ENCODE measurements at regions not wholly inside any gene's neighbourhood (a gene's known extent, or its start where the extent isn't known, plus 50 kb on each side); places are given as distances from the start of the nearest gene placed in this dataset.

- no peak for TF ChIP-seq REST (IDR thresholded peaks at IDR 0.05; ENCODE audit: low read depth)
Measured at GRCh38 chr4:115865736-115866135, 752.3 kb upstream of the NDST4 start.

- TF ChIP-seq FOXM1 (IDR thresholded peaks at IDR 0.05; ENCODE audit: borderline replicate concordance, low read depth) = no peak
- TF ChIP-seq, protein P1, sequence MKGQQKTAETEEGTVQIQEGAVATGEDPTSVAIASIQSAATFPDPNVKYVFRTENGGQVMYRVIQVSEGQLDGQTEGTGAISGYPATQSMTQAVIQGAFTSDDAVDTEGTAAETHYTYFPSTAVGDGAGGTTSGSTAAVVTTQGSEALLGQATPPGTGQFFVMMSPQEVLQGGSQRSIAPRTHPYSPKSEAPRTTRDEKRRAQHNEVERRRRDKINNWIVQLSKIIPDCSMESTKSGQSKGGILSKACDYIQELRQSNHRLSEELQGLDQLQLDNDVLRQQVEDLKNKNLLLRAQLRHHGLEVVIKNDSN (IDR thresholded peaks at IDR 0.05) = no peak
- no peak for TF ChIP-seq REST (IDR thresholded peaks at IDR 0.05; ENCODE audit: low read depth)
- TF ChIP-seq TAF1 (IDR thresholded peaks at IDR 0.05; ENCODE audit: low read depth) = no peak
- TF ChIP-seq, protein P2, sequence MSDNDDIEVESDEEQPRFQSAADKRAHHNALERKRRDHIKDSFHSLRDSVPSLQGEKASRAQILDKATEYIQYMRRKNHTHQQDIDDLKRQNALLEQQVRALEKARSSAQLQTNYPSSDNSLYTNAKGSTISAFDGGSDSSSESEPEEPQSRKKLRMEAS (IDR thresholded peaks at IDR 0.05) = no peak
- no peak for TF ChIP-seq YY1 (IDR thresholded peaks at IDR 0.05; ENCODE audit: low read depth)
- no peak for TF ChIP-seq TEAD4 (IDR thresholded peaks at IDR 0.05)
- TF ChIP-seq TCF12 (IDR thresholded peaks at IDR 0.05; ENCODE audit: low read depth) = no peak
- TF ChIP-seq CREB1 (IDR thresholded peaks at IDR 0.05; ENCODE audit: low read depth) = no peak
- no peak for TF ChIP-seq RAD21 (IDR thresholded peaks at IDR 0.05; ENCODE audit: low read depth)
- no peak for TF ChIP-seq ZBTB7A (IDR thresholded peaks at IDR 0.05; ENCODE audit: low read depth)
- no peak for TF ChIP-seq CEBPB (IDR thresholded peaks at IDR 0.05)
- no peak for TF ChIP-seq EP300 (IDR thresholded peaks at IDR 0.05; ENCODE audit: borderline replicate concordance)
- no peak for TF ChIP-seq EGR1 (IDR thresholded peaks at IDR 0.05)
- TF ChIP-seq NFIC (IDR thresholded peaks at IDR 0.05) = no peak
Measured at GRCh38 chr4:115852767-115853091, 739.3 kb upstream of the NDST4 start.

DNA sequence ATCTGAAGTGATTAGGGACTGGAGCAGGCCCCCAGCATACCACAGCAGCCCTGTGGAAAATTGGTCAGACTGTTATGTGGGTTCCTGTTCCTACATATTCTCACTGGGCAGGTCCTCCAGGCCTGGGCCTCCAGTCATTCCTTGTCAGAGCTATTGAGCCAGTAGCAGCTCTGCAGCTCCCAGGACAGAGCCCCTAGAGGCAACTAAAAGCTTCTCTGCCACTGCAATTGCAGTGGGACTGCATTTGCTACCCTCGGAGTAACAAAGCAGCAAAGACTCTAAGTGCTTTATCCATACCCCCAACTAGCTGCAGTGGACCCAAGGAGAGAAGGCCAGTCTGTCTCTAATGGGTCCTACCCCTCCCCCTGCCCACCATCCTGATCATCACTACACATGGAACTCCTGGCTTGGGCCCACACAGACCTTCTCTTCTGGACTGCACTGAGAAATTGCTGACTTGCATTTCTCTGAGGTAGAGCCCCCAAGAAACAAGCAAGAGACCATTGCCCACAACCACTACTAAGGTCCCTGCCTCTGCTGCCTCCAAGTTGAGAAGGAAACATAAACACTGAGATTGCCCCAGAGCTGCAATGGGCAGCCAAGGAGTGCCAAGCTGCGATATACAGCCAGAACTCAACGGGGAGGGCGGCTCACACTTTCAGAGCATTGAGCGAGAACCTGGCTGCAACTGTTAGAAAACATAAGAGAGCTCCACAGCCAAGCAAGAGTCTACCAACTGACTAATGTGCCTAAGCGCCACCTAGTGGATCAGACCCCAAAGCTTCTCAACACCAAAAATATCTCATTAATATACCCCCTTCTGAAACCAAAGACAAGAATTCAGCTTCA, 738.7 kb upstream of the NDST4 start:
- TF ChIP-seq FOXM1 (IDR thresholded peaks at IDR 0.05; ENCODE audit: borderline replicate concordance, low read depth) = no peak
- no peak for TF ChIP-seq TAF1 (IDR thresholded peaks at IDR 0.05; ENCODE audit: low read depth)
- TF ChIP-seq RAD21 (IDR thresholded peaks at IDR 0.05; ENCODE audit: low read depth) = peak; percentile 72
- no peak for TF ChIP-seq YY1 (IDR thresholded peaks at IDR 0.05; ENCODE audit: low read depth)

DNA sequence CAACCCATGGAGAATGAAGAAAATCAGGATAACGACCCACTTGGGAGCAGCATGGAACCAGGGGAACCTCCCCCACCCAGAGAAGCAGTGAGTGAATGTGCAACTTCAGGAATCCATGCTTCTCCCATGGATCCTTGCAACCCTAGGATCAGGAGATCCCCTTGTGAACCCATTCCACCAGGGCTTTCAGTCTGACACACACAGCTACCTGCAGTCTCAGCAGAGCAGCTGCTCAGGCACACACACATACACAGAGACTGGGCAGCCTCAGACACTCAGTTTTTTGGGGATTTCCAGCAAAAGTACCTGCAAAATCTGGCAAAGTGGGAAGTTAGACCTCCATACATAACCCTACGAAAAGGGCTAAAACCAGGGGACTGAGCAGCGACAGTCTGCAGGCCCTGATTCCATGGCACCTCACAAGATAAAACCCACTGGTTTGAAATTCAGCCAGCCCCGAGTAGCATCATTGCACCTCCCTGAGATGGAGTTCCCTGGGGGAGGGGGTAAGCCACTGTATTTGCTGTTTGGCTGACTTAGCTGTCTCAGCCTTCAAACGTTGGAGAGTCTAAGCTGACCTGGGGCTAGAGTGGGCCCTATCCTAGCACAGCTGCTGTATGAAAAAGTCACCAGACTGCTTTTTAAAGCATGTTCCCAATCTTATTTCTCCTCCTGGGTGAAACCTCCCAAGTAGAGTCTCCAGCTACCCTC, 737.5 kb upstream of the NDST4 start:
- TF ChIP-seq TAF1 (IDR thresholded peaks at IDR 0.05; ENCODE audit: low read depth) = no peak
- no peak for TF ChIP-seq CREB1 (IDR thresholded peaks at IDR 0.05; ENCODE audit: low read depth)
- no peak for TF ChIP-seq EP300 (IDR thresholded peaks at IDR 0.05; ENCODE audit: borderline replicate concordance)
- no peak for TF ChIP-seq ZBTB7A (IDR thresholded peaks at IDR 0.05; ENCODE audit: low read depth)
- no peak for TF ChIP-seq REST (IDR thresholded peaks at IDR 0.05; ENCODE audit: low read depth)
- TF ChIP-seq FOXM1 (IDR thresholded peaks at IDR 0.05; ENCODE audit: borderline replicate concordance, low read depth) = no peak
- no peak for TF ChIP-seq TEAD4 (IDR thresholded peaks at IDR 0.05)
- TF ChIP-seq, protein P2 (IDR thresholded peaks at IDR 0.05) = no peak
- no peak for TF ChIP-seq RAD21 (IDR thresholded peaks at IDR 0.05; ENCODE audit: low read depth)
- no peak for TF ChIP-seq YY1 (IDR thresholded peaks at IDR 0.05; ENCODE audit: low read depth)
- TF ChIP-seq NFIC (IDR thresholded peaks at IDR 0.05) = no peak

DNA sequence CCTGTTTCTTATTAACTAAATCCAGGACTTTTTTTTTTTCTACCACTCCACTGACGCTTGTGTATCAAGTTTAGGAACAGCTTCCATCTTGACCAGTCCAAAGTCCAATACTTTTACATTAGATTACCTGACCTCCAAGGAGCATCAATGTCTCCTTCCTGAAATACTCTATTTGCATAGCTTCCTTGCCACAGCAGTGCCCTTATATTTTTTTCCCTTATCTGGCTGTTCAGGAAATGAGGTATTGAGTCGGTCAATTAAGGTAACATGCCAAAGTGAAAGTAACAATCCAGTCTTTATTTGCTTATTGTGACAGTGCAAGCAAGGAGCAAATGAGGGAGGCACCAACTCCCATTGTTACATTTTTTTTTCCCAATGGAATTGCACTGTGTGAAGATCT, 730.8 kb upstream of the NDST4 start:
- no peak for TF ChIP-seq EP300 (IDR thresholded peaks at IDR 0.05; ENCODE audit: borderline replicate concordance)
- TF ChIP-seq CEBPB (IDR thresholded peaks at IDR 0.05) = no peak
- no peak for TF ChIP-seq TCF12 (IDR thresholded peaks at IDR 0.05; ENCODE audit: low read depth)
- TF ChIP-seq CREB1 (IDR thresholded peaks at IDR 0.05; ENCODE audit: low read depth) = no peak
- TF ChIP-seq ZBTB7A (IDR thresholded peaks at IDR 0.05; ENCODE audit: low read depth) = no peak
- no peak for TF ChIP-seq TEAD4 (IDR thresholded peaks at IDR 0.05)
- no peak for TF ChIP-seq TAF1 (IDR thresholded peaks at IDR 0.05; ENCODE audit: low read depth)
- TF ChIP-seq, protein P2 (IDR thresholded peaks at IDR 0.05) = no peak
- no peak for TF ChIP-seq YY1 (IDR thresholded peaks at IDR 0.05; ENCODE audit: low read depth)
- TF ChIP-seq RAD21 (IDR thresholded peaks at IDR 0.05; ENCODE audit: low read depth) = no peak
- no peak for TF ChIP-seq REST (IDR thresholded peaks at IDR 0.05; ENCODE audit: low read depth)
- no peak for TF ChIP-seq FOXM1 (IDR thresholded peaks at IDR 0.05; ENCODE audit: borderline replicate concordance, low read depth)
- TF ChIP-seq, protein P1 (IDR thresholded peaks at IDR 0.05) = no peak
- no peak for TF ChIP-seq NFIC (IDR thresholded peaks at IDR 0.05)
